Right renal cortex interstitium (tissue), 3 donors: ENCODE measurements at regions not wholly inside any gene's neighbourhood (a gene's known extent, or its start where the extent isn't known, plus 50 kb on each side); places are given as distances from the start of the nearest gene placed in this dataset.

Source experiments
- DNase-seq, 3 donors: peaks; one replicate each; pipeline ENCODE4 v3.0.0-alpha.2; 2013; ENCODE audit warnings: low read depth in 3 of 3, low spot score in 2 of 3

DNA sequence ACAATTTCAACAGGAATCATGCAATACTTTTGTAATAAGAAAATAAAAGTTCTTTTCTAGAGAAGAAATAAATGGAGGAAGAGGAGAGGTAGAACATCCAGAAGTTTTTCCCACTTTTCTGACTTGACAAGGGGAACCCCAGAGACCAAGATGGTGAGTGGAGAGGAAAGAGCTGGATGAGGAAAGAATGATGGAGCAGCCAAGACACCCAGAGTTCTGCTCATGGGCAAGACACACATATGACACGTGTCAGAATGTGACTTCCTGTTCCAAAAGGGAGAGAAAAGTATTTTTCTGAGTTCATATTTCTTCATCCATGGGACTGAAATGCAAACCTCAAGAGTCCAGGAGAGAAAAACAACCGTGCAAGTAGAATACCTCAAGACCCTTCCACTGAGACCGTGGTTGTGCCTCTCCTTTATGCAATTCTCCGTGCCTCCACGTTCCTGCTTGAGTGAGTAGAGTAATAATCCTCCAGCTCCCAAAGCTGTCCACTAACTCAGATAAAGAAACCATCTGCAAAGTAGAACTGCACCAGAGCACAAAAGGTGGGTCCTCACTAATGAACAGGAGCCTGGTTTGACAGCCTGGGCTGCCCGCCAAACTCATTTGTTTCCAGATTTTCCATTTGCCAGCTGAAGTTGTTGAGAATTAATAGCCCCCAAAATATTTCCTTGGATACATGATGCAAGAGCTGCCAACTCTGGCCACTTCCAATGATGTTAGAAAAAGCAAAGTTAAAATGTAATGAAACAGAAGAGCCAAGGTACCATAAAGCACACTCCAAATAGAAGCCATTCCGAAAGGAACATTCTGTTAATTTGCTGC, 272.6 kb upstream of the IGF1R start:
- DNase-seq: no peak

GRCh38 chr15:98380721-98381120, 267.6 kb upstream of the IGF1R start:
- no peak for DNase-seq

GRCh38 chr15:98381446-98381845, 266.9 kb upstream of the IGF1R start:
- no peak for DNase-seq

- no peak for DNase-seq
These were observed 266.2 kb upstream of the IGF1R start for GRCh38 chr15:98382139-98382538.

GRCh38 chr15:98383571-98383970, 264.8 kb upstream of the IGF1R start:
- no peak for DNase-seq

DNA sequence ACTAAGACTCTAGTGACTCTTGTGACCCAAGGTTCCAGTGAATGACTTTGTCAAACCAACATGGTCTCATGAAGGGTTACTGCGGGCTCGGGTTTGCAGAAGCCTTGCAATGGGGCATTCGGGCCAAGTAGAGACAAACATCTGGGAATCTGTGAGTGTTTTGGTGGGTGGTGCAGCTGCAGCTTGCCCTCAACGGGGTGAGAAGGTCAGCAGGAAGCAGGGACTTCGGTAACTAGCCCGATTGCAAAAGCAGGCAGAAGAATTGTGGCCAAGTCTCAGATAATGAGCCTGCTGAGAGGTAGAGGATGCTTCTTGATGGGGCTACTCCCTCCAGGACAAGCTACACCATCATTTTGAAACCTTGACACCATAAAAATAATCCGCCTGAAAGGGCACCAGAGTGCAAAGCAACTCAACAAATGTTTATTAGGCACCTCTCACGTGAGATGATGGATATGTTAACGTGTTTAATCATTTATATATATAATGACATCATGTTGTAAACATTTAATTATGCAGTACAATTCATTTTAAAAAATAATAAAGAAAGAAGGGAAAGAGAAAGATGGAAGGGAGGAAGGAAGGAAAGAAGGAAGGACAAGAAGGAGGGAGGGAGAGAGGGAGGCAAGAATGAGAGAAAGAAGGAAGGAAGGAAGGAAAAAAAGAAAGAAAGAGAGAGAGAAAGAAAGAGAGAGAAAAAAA, 263.9 kb upstream of the IGF1R start:
- DNase-seq: no peak

- no peak for DNase-seq
These were observed 262.5 kb upstream of the IGF1R start for GRCh38 chr15:98385752-98386381.

DNA sequence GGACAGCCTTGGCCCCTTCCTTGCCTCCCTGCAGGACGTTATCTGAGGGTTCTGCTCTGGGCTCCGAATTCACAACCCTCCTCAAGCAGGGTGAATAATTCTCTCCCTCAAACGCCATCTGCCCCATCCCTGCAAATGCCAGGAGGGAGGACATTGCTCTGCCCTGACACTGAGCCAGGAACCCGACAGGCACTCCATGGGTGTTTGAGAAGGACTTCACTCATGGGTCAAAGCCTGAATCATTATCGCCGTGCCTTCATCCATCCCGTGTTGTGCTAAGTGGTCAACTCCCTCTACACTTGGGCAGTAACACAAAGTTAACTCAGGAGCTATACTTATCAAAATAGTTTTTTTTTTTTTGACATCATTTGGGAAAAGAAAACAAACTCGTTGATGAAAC, 261.8 kb upstream of the IGF1R start:
- DNase-seq: no peak

GRCh38 chr15:98387866-98388265, 260.5 kb upstream of the IGF1R start:
- DNase-seq: no peak

GRCh38 chr15:98390946-98391530, 257.3 kb upstream of the IGF1R start:
- no peak for DNase-seq

GRCh38 chr15:98391568-98391967, 256.8 kb upstream of the IGF1R start:
- DNase-seq: no peak

DNA sequence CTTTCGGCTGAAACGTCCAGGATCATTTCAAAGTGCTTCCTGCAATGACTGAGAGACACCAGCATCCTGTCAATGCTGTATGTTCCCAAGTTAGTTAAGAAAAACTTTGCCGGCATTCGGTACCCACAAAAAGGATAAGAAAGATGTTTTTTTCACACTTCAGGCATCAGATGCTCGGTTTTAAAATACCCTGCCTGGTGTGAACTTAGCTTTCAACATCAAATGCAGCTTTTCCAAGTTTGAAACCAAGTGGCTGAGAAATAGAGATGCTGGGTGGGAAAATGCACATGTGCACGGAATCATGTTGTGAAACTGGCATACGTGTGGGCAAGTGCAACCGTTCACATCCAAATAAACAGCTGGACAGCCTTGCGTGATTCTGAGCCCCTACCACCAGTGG, 254.9 kb upstream of the IGF1R start:
- no peak for DNase-seq

DNA sequence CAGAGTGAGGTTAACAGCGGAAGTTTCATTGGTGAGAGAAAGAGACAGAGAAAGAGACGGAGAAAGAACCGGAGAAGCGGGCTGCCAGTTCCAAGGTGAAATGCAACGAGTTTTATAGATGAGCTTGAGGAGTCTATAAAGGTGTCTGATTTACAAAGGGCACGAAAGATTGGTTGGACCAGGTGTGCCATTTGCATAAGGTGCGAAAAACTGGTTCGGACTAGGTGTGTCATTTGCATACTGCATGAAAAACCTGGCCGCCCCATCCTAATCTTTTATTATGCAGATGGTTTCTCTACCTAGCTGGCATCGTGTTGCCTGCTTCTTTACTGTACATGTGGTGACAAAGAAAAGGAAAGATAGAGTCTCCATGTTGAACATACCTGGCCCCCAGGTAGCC, 253.8 kb upstream of the IGF1R start:
- no peak for DNase-seq

- DNase-seq: no peak
These were observed 252.2 kb upstream of the IGF1R start for GRCh38 chr15:98395974-98396610.

- no peak for DNase-seq
These were observed 250.9 kb upstream of the IGF1R start for GRCh38 chr15:98397419-98397818.

DNA sequence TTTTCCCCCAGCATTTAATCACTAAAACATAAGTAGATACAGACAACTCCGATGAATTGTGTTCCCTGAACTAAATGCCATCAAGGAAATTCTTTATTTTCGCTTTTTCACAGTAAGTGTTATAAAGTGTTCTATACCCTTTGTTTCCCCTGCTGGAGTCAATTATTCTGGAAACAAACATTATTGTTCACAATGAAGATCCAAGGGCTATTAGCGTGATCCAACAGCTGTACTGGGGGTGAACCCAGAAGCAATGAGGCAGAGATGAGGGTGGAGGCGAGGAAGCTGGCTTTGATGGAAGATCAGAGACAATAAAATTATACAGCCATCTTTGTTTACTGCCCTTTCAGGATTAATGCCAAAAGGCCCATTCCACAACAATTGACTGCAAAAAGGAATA, 250.3 kb upstream of the IGF1R start:
- no peak for DNase-seq

DNA sequence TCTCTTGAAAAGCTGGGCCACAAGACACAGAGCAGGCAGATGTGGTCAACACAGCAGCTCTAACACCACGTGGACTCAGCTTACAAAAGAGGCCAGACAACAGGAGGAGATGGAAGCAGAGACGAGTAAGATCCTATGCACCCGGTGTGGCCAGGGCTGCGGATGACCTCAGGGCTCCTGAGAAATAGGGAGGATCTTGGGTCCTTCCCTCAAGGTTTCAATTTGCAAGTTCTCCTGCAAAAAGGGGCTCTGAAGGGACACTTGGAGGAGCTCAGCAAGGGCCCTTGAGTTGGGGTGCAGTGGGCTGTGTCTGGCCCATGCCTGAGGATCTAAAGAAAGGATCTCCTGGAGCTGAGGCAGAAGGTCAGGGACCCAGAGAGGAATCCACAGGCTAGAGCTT, 249.5 kb upstream of the IGF1R start:
- no peak for DNase-seq

DNA sequence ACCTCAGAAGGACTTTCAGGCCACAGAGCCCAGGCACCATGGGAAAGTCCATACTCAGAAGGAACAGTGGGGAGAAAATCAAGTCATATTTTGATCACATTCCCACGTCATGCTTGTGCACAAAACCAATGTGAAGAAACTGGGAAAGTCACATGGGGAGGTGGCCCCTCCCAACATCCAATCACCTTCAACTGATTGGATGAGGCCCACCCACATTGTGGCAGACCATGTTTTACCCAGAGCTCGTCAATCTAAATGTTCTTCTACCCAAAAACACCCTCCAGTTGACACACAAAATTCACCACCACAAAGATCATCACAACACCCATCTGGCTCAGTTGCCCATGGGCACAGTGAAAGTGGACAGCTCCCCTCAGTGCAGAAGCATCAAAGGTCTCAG, 248.2 kb upstream of the IGF1R start:
- DNase-seq: no peak

DNA sequence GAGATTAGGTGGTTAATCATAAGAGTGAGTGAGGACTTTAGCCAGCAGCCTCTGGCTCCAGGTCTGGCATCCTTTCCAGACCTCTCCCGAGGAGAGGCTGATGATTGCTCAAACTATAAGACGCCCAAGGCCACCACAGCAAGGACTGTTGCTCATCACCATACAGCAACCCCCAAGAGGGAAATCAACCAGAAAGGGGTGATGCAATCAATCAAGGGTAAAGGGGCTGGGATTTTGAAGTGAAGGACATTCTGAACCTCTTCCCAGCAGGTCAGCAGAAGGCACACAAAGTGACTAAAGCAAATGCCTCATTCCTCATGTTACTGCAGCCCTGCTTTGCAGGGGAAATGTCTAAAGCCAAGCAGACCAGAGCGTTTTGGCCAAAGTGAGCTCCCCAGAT, 247.3 kb upstream of the IGF1R start:
- no peak for DNase-seq

GRCh38 chr15:98402486-98402885, 245.9 kb upstream of the IGF1R start:
- no peak for DNase-seq

DNA sequence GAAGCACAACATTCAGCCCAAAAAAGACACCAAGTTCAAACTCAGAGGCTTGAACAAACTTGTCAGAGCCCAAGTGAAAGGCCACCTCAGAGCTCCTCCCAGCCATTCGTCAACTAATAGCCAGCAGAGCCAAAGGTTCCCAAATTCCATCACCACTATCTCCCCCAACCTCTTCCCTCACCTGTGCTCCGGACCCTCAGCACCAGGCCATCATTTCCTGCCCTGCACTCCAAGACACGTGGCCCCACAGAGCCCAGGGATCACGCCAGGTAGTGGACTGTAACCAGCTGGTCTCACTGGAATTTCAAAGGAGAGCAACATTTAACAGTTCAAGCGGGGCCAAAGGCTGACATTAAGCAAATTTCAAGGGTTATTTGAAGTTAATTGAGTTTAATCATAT, 245.2 kb upstream of the IGF1R start:
- DNase-seq: no peak
